GM06990 (cell line): ENCODE measurements at regions not wholly inside any gene's neighbourhood (a gene's known extent, or its start where the extent isn't known, plus 50 kb on each side); places are given as distances from the start of the nearest gene placed in this dataset.
A peak's percentile ranks its signal among the peaks of the same experiment; 100 is the strongest.
"Not testable (repeated sequence)": the region's sequence is repeated elsewhere in the genome, so short reads cannot be mapped to it uniquely, and the experiment has no call there.

ENCODE experiments used
- DNase-seq: peaks from one replicate; pipeline ENCODE4 v3.0.0-alpha.2; 2011; ENCODE audit not compliant: insufficient read length; ENCODE audit errors: extremely low read depth
- H3K27me3 ChIP-seq: replicated peaks from 2 replicates; pipeline ENCODE4 v1.6.0; 2011; ENCODE audit warnings: low read length; ENCODE audit not compliant: control insufficient read depth, insufficient read depth
- H3K36me3 ChIP-seq: 2 replicates; pipeline ENCODE4 v1.5.1; 2011; ENCODE audit warnings: low read length; ENCODE audit not compliant: control insufficient read depth, insufficient read depth
- H3K4me3 ChIP-seq: replicated peaks from 2 replicates; pipeline ENCODE4 v1.5.1; 2011; ENCODE audit warnings: low read depth, mild to moderate bottlenecking, control low read depth, low read length
- CTCF ChIP-seq: IDR thresholded peaks from 2 replicates; pipeline ENCODE4 v1.5.1; 2011; ENCODE audit warnings: low read length, control low read depth, mild to moderate bottlenecking, inconsistent platforms; ENCODE audit not compliant: insufficient read depth, poor library complexity, severe bottlenecking

- Histone ChIP-seq H3K27me3 (no peaks in the 10 kb centered on the region), H3K36me3 (no peaks in the 10 kb centered on the region), H3K4me3 (no peak overlapping the region)
- TF ChIP-seq CTCF: no peak
- DNase-seq: no peak
These were observed 60.6 kb upstream of the PRNP start for GRCh38 chr20:4625687-4626086.

- not testable (repeated sequence) for H3K4me3 ChIP-seq, H3K36me3 ChIP-seq, DNase-seq, H3K27me3 ChIP-seq
These were observed 61.5 kb upstream of the PRNP start for GRCh38 chr20:4624675-4625336.

- H3K4me3 ChIP-seq, DNase-seq, H3K27me3 ChIP-seq, H3K36me3 ChIP-seq: not testable (repeated sequence)
These were observed 67.1 kb upstream of the PRNP start for GRCh38 chr20:4619144-4619543.

GRCh38 chr20:4617484-4617883, 68.8 kb upstream of the PRNP start:
- H3K27me3 ChIP-seq: no peaks in the 10 kb centered on the region
- no peaks in the 10 kb centered on the region for H3K36me3 ChIP-seq
- no peak overlapping the region for H3K4me3 ChIP-seq
- no peak for DNase-seq
- TF ChIP-seq CTCF: no peak

- no peak for TF ChIP-seq CTCF
- no peaks in the 10 kb centered on the region for H3K27me3 ChIP-seq
- H3K36me3 ChIP-seq: no peaks in the 10 kb centered on the region
- DNase-seq: no peak
- H3K4me3 ChIP-seq: no peak overlapping the region
These were observed 69.2 kb upstream of the PRNP start for GRCh38 chr20:4617019-4617418.

- peak; percentile 38 for DNase-seq
- Histone ChIP-seq H3K27me3 (no peaks in the 10 kb centered on the region), H3K4me3 (no peak overlapping the region), H3K36me3 (no peaks in the 10 kb centered on the region)
- peak; percentile 64 for TF ChIP-seq CTCF
These were observed 72.3 kb upstream of the PRNP start for GRCh38 chr20:4613718-4614620.
